OCI-LY7 (cell line): ENCODE measurements at regions not wholly inside any gene's neighbourhood (a gene's known extent, or its start where the extent isn't known, plus 50 kb on each side); places are given as distances from the start of the nearest gene placed in this dataset.

Source experiments
- EZH2phosphoT487 ChIP-seq: fragments of 200-600 bp; sonication (generic); IDR thresholded peaks from 2 replicates; pipeline ENCODE4 v1.6.1; 2018; ENCODE audit warnings: low read depth, borderline replicate concordance, mild to moderate bottlenecking, mixed run types, antibody characterized with exemption, low read length, moderate library complexity, mixed read lengths
- TF ChIP-seq, protein P1 (sequence below): fragments of 200-600 bp; sonication (generic); conservative IDR thresholded peaks from 2 replicates; pipeline ENCODE4 v1.5.1; 2014; ENCODE audit warnings: mild to moderate bottlenecking, antibody characterized with exemption, low read length, moderate library complexity, mixed read lengths

DNA sequence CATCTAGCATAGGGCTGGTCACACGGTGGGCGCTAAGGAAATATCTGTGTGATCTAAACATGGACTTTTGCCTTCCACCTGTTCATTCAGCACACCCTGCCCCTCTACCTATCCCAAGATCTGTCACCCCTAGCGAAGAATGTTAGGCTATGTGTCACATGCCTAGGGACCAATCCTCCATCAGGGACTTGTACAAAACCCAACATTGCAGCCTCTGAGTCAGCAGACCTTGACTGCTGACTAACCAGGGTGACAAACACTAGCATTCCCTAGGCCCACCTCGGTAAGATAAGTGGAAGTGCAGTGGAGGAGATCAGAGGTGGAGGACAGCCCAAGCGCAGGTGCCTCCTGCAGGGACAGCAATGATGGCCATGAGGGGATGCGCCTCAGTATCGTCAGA lies 99.2 kb downstream of the SOX11 start:
- TF ChIP-seq, protein P1, sequence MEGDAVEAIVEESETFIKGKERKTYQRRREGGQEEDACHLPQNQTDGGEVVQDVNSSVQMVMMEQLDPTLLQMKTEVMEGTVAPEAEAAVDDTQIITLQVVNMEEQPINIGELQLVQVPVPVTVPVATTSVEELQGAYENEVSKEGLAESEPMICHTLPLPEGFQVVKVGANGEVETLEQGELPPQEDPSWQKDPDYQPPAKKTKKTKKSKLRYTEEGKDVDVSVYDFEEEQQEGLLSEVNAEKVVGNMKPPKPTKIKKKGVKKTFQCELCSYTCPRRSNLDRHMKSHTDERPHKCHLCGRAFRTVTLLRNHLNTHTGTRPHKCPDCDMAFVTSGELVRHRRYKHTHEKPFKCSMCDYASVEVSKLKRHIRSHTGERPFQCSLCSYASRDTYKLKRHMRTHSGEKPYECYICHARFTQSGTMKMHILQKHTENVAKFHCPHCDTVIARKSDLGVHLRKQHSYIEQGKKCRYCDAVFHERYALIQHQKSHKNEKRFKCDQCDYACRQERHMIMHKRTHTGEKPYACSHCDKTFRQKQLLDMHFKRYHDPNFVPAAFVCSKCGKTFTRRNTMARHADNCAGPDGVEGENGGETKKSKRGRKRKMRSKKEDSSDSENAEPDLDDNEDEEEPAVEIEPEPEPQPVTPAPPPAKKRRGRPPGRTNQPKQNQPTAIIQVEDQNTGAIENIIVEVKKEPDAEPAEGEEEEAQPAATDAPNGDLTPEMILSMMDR = no peak
- TF ChIP-seq EZH2phosphoT487 = no peak
